22Rv1 (cell line): ENCODE measurements at regions not wholly inside any gene's neighbourhood (a gene's known extent, or its start where the extent isn't known, plus 50 kb on each side); places are given as distances from the start of the nearest gene placed in this dataset.
"Not testable (repeated sequence)": the region's sequence is repeated elsewhere in the genome, so short reads cannot be mapped to it uniquely, and the experiment has no call there.

Experiments used
- ZFX ChIP-seq: fragments of 450-650 bp; IDR thresholded peaks from 2 replicates; pipeline ENCODE4 v1.6.1; 2017; ENCODE audit warnings: antibody characterized with exemption, borderline replicate concordance
- TF ChIP-seq, protein P1 (sequence below): fragments of 450-650 bp; IDR thresholded peaks from 2 replicates; pipeline ENCODE4 v1.5.1; 2017; ENCODE audit warnings: mild to moderate bottlenecking

DNA sequence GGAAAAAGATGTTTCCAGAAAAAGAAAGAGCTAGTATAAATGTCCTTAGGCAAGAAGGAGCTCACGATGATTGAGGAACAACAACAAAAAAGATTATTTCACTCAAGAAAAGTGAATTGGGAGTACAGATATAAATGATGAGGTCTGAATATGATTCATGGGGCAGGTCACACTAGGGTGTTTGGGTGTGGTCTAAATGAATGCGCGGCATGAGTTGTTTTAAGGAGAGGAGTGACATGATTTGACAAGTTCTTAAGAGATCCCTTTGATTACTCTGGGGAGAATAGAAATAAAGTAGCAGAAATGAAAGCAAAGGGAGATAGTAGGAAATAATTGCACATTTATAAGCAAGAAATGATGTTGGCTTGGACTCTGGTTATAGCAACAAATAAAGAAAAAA lies 59.3 kb downstream of the NUTM2D start:
- TF ChIP-seq, protein P1, sequence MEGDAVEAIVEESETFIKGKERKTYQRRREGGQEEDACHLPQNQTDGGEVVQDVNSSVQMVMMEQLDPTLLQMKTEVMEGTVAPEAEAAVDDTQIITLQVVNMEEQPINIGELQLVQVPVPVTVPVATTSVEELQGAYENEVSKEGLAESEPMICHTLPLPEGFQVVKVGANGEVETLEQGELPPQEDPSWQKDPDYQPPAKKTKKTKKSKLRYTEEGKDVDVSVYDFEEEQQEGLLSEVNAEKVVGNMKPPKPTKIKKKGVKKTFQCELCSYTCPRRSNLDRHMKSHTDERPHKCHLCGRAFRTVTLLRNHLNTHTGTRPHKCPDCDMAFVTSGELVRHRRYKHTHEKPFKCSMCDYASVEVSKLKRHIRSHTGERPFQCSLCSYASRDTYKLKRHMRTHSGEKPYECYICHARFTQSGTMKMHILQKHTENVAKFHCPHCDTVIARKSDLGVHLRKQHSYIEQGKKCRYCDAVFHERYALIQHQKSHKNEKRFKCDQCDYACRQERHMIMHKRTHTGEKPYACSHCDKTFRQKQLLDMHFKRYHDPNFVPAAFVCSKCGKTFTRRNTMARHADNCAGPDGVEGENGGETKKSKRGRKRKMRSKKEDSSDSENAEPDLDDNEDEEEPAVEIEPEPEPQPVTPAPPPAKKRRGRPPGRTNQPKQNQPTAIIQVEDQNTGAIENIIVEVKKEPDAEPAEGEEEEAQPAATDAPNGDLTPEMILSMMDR: not testable (repeated sequence)
- not testable (repeated sequence) for TF ChIP-seq ZFX
